T-helper 2 cell (primary cell): ENCODE measurements at regions not wholly inside any gene's neighbourhood (a gene's known extent, or its start where the extent isn't known, plus 50 kb on each side); places are given as distances from the start of the nearest gene placed in this dataset.
"Not testable (repeated sequence)": the region's sequence is repeated elsewhere in the genome, so short reads cannot be mapped to it uniquely, and the experiment has no call there.

Source experiments
- DNase-seq, 5 experiments: peaks; one replicate each; pipeline versions ENCODE4 v3.0.0 to v3.0.0-alpha.2; 2012 to 2022

- no peak for DNase-seq
Observed at GRCh38 chr5:82640916-82641315, 362.8 kb upstream of the RPS23 start.

GRCh38 chr5:82639393-82640144 is 361.4 kb upstream of the RPS23 start:
- peak in 1 of 5 experiments; percentile 53 for DNase-seq

- DNase-seq: no peak
Observed at GRCh38 chr5:82636591-82636990, 358.4 kb upstream of the RPS23 start.

GRCh38 chr5:82635561-82636288 is 357.6 kb upstream of the RPS23 start:
- peak in 1 of 5 experiments; percentile 52 for DNase-seq

GRCh38 chr5:82628364-82628910 is 350.3 kb upstream of the RPS23 start:
- no peak for DNase-seq

- not testable (repeated sequence) for DNase-seq
Observed at GRCh38 chr5:82626905-82627591, 348.9 kb upstream of the RPS23 start.

GRCh38 chr5:82626012-82626411 is 347.9 kb upstream of the RPS23 start:
- not testable (repeated sequence) for DNase-seq

- DNase-seq: no peak
Observed at GRCh38 chr5:82624062-82624461, 345.9 kb upstream of the RPS23 start.

GRCh38 chr5:82622711-82623514 is 344.8 kb upstream of the RPS23 start:
- no peak for DNase-seq

GRCh38 chr5:82622205-82622604 is 344.1 kb upstream of the RPS23 start:
- no peak for DNase-seq

GRCh38 chr5:82620957-82621600 is 342.9 kb upstream of the RPS23 start:
- DNase-seq: peak in 1 of 5 experiments; percentile 92

- DNase-seq: no peak
Observed at GRCh38 chr5:82619097-82619496, 340.9 kb upstream of the RPS23 start.

GRCh38 chr5:82614706-82615105 is 336.6 kb upstream of the RPS23 start:
- no peak for DNase-seq

GRCh38 chr5:82613891-82614290 is 335.7 kb upstream of the RPS23 start:
- DNase-seq: no peak

GRCh38 chr5:82610686-82611085 is 332.5 kb upstream of the RPS23 start:
- DNase-seq: peak in 1 of 5 experiments; percentile 73

GRCh38 chr5:82605441-82605973 is 327.4 kb upstream of the RPS23 start:
- DNase-seq: no peak

- no peak for DNase-seq
Observed at GRCh38 chr5:82603033-82603987, 325.2 kb upstream of the RPS23 start.

- DNase-seq: no peak
Observed at GRCh38 chr5:82601861-82602260, 323.7 kb upstream of the RPS23 start.

GRCh38 chr5:82601077-82601476 is 322.9 kb upstream of the RPS23 start:
- no peak for DNase-seq

- no peak for DNase-seq
Observed at GRCh38 chr5:82599692-82600091, 321.5 kb upstream of the RPS23 start.
